H9 (cell line): ENCODE measurements at regions not wholly inside any gene's neighbourhood (a gene's known extent, or its start where the extent isn't known, plus 50 kb on each side); places are given as distances from the start of the nearest gene placed in this dataset.

ENCODE experiments used
- DNase-seq: peaks from one replicate; pipeline ENCODE4 v3.0.0-alpha.2; 2017
- H2AFZ ChIP-seq: one replicate; pipeline ENCODE4 v1.6.1; 2013; ENCODE audit warnings: mild to moderate bottlenecking, low read length, control low read depth, moderate library complexity
- H2AK5ac ChIP-seq: 2 replicates; pipeline ENCODE4 v1.6.1; 2013; ENCODE audit warnings: low read length, control low read depth, mixed read lengths; ENCODE audit not compliant: insufficient read length
- H2BK120ac ChIP-seq: one replicate; pipeline ENCODE4 v1.6.1; 2013; ENCODE audit warnings: low read depth, mild to moderate bottlenecking, low read length, control low read depth, inconsistent platforms; ENCODE audit not compliant: poor library complexity, severe bottlenecking
- H2BK12ac ChIP-seq: 2 replicates; pipeline ENCODE4 v1.6.1; 2013; ENCODE audit warnings: low read length, control low read depth, mixed read lengths, low read depth; ENCODE audit not compliant: insufficient read length
- H2BK15ac ChIP-seq: 2 replicates; pipeline ENCODE4 v1.6.1; 2013; ENCODE audit warnings: low read depth, low read length, control low read depth
- H2BK20ac ChIP-seq: one replicate; pipeline ENCODE4 v1.6.1; 2013; ENCODE audit warnings: low read depth, mild to moderate bottlenecking, low read length, control low read depth, inconsistent platforms; ENCODE audit not compliant: poor library complexity, severe bottlenecking
- H2BK5ac ChIP-seq: 2 replicates; pipeline ENCODE4 v1.6.1; 2013; ENCODE audit warnings: low read length, control low read depth, mixed read lengths; ENCODE audit not compliant: insufficient read length
- H3K14ac ChIP-seq: 2 replicates; pipeline ENCODE4 v1.6.1; 2013; ENCODE audit warnings: low read length, control low read depth; ENCODE audit not compliant: insufficient read depth
- H3K18ac ChIP-seq: 2 replicates; pipeline ENCODE4 v1.6.1; 2013; ENCODE audit warnings: low read depth, mild to moderate bottlenecking, mixed read lengths, low read length, control low read depth; ENCODE audit not compliant: insufficient read length
- H3K23ac ChIP-seq: 2 replicates; pipeline ENCODE4 v1.6.1; 2013; ENCODE audit warnings: low read length, control low read depth, mixed read lengths, low read depth; ENCODE audit not compliant: insufficient read length
- H3K23me2 ChIP-seq: 2 replicates; pipeline ENCODE4 v1.6.1; 2013; ENCODE audit warnings: low read depth, mild to moderate bottlenecking, mixed read lengths, low read length, control low read depth; ENCODE audit not compliant: insufficient read length, poor library complexity, severe bottlenecking
- H3K27ac ChIP-seq: 2 replicates; pipeline ENCODE4 v1.5.1; 2013; ENCODE audit warnings: low read length, control low read depth, mixed read lengths, low read depth; ENCODE audit not compliant: insufficient read length
- H3K27me3 ChIP-seq: 2 replicates; pipeline ENCODE4 v1.6.1; 2013; ENCODE audit warnings: low read length, control low read depth, inconsistent platforms; ENCODE audit not compliant: insufficient read depth
- H3K4ac ChIP-seq: 2 replicates; pipeline ENCODE4 v1.6.1; 2013; ENCODE audit warnings: low read depth, mild to moderate bottlenecking, control low read depth, inconsistent platforms, low read length, moderate library complexity
- H3K4me1 ChIP-seq: 2 replicates; pipeline ENCODE4 v1.6.1; 2013; ENCODE audit warnings: low read length, control low read depth, inconsistent platforms; ENCODE audit not compliant: insufficient read depth
- H3K4me2 ChIP-seq: 2 replicates; pipeline ENCODE4 v1.6.1; 2013; ENCODE audit warnings: low read length, control low read depth, mixed read lengths; ENCODE audit not compliant: insufficient read length, insufficient read depth
- H3K56ac ChIP-seq: 2 replicates; pipeline ENCODE4 v1.6.1; 2013; ENCODE audit warnings: low read depth, mild to moderate bottlenecking, mixed read lengths, low read length, control low read depth; ENCODE audit not compliant: insufficient read length
- H3K79me1 ChIP-seq: 2 replicates; pipeline ENCODE4 v1.6.1; 2013; ENCODE audit warnings: low read depth, mild to moderate bottlenecking, moderate library complexity, low read length, control low read depth, inconsistent platforms; ENCODE audit not compliant: insufficient read depth, poor library complexity, severe bottlenecking
- H3K79me2 ChIP-seq: 2 replicates; pipeline ENCODE4 v1.6.1; 2013; ENCODE audit warnings: low read length, control low read depth, inconsistent platforms; ENCODE audit not compliant: insufficient read depth
- H3K9ac ChIP-seq: 2 replicates; pipeline ENCODE4 v1.6.1; 2013; ENCODE audit warnings: low read length, control low read depth, mixed read lengths; ENCODE audit not compliant: insufficient read length; ENCODE audit errors: extremely low read depth
- H3K9me3 ChIP-seq: one replicate; pipeline ENCODE4 v1.6.1; 2013; ENCODE audit warnings: low read depth, low read length, inconsistent platforms; ENCODE audit not compliant: control insufficient read depth
- H3T11ph ChIP-seq: one replicate; pipeline ENCODE4 v1.6.1; 2013; ENCODE audit warnings: mild to moderate bottlenecking, low read length, control low read depth, inconsistent platforms
- H4K20me1 ChIP-seq: one replicate; pipeline ENCODE4 v1.6.1; 2013; ENCODE audit not compliant: control insufficient read depth, insufficient read length, insufficient read depth
- H4K5ac ChIP-seq: 2 replicates; pipeline ENCODE4 v1.6.1; 2013; ENCODE audit warnings: low read depth, mild to moderate bottlenecking, mixed read lengths, low read length, control low read depth; ENCODE audit not compliant: insufficient read length
- H4K8ac ChIP-seq: replicated peaks from 2 replicates; pipeline ENCODE4 v1.6.1; 2013; ENCODE audit warnings: low read length, control low read depth, mixed read lengths, low read depth; ENCODE audit not compliant: insufficient read length
- H4K91ac ChIP-seq: 2 replicates; pipeline ENCODE4 v1.6.1; 2013; ENCODE audit warnings: low read depth, mild to moderate bottlenecking, moderate library complexity, mixed read lengths, low read length, control low read depth; ENCODE audit not compliant: insufficient read length
- H3K27ac Mint-ChIP-seq, 3 experiments: 2 replicates in 2 of 3; 3 replicates in 1 of 3; pipeline ENCODE4 v1.8.0; 2020 to 2021; ENCODE audit warnings: mixed read lengths in 3 of 3, mild to moderate bottlenecking in 1 of 3, moderate library complexity in 1 of 3
- H3K27me3 Mint-ChIP-seq: 2 replicates; pipeline ENCODE4 v1.8.0; 2021; ENCODE audit warnings: low read depth, mild to moderate bottlenecking, moderate library complexity, mixed read lengths
- H3K36me3 Mint-ChIP-seq, 3 experiments: 2 replicates in 2 of 3; 3 replicates in 1 of 3; pipeline ENCODE4 v1.8.0; 2020 to 2021; ENCODE audit warnings: low read depth in 3 of 3, mixed read lengths in 3 of 3; ENCODE audit not compliant: insufficient read depth in 1 of 3
- H3K4me1 Mint-ChIP-seq, 2 experiments: 2 replicates each; pipeline ENCODE4 v1.8.0; 2020; ENCODE audit warnings: mixed read lengths in 2 of 2
- H3K4me3 Mint-ChIP-seq, 2 experiments: 2 replicates in 1 of 2; 3 replicates in 1 of 2; pipeline ENCODE4 v1.8.0; 2020 to 2021; ENCODE audit warnings: mild to moderate bottlenecking in 2 of 2, mixed read lengths in 2 of 2, moderate library complexity in 1 of 2
- H3K9me3 Mint-ChIP-seq, 2 experiments: 2 replicates in 1 of 2; 3 replicates in 1 of 2; pipeline ENCODE4 v1.8.0; 2020; ENCODE audit warnings: mild to moderate bottlenecking in 2 of 2, mixed read lengths in 2 of 2, moderate library complexity in 1 of 2
- WGBS: extraction: QIAGEN DNeasy Blood & Tissue Kit; methylation state at CpG from one replicate; pipeline ENCODE4 v1.1.7; 2013; ENCODE audit warnings: missing lambda C conversion rate, low lambda C conversion rate, mixed read lengths; ENCODE audit not compliant: insufficient read length; ENCODE audit errors: extremely low coverage; 5-methylcytosine and 5-hydroxymethylcytosine counted together
- TF ChIP-seq, protein P1 (sequence below): fragments of 200-600 bp; sonication (generic); conservative IDR thresholded peaks from 3 replicates; pipeline ENCODE4 v1.8.0; 2021; ENCODE audit warnings: antibody characterized with exemption, mild to moderate bottlenecking

- Histone ChIP-seq H3K56ac (no peak overlapping the region), H2AK5ac (no peak overlapping the region), H4K5ac (no peak overlapping the region), H2BK5ac (no peak overlapping the region), H3K27ac (no peak overlapping the region), H2AFZ (no peak overlapping the region), H3K23ac (no peak overlapping the region), H2BK12ac (no peak overlapping the region), H3K9me3 (no peaks in the 10 kb centered on the region), H2BK15ac (no peak overlapping the region), H4K91ac (no peak overlapping the region), H3K18ac (no peak overlapping the region), H3K23me2 (no peaks in the 10 kb centered on the region), H4K20me1 (no peaks in the 10 kb centered on the region), H3K4ac (no peak overlapping the region), H3K79me2 (no peaks in the 10 kb centered on the region), H3T11ph (no peak overlapping the region), H2BK120ac (no peak overlapping the region), H3K9ac (no peak overlapping the region), H3K14ac (no peak overlapping the region), H3K4me2 (no peak overlapping the region), H3K27me3 (no peaks in the 10 kb centered on the region), H2BK20ac (no peak overlapping the region), H3K4me1 (no peaks in the 10 kb centered on the region), H3K79me1 (no peaks in the 10 kb centered on the region), H4K8ac (no peak overlapping the region)
- Mint-ChIP-seq H3K27me3 (no peaks in the 10 kb centered on the region), H3K9me3 (no peaks in the 10 kb centered on the region), H3K4me1 (no peaks in the 10 kb centered on the region; a peak in 1 of 4 replicates), H3K4me3 (no peak overlapping the region), H3K27ac (no peak overlapping the region), H3K36me3 (no peaks in the 10 kb centered on the region)
- DNase-seq = no peak
- no CpG with 5 or more reads among the region's 4 CpGs for WGBS
- TF ChIP-seq, protein P1, sequence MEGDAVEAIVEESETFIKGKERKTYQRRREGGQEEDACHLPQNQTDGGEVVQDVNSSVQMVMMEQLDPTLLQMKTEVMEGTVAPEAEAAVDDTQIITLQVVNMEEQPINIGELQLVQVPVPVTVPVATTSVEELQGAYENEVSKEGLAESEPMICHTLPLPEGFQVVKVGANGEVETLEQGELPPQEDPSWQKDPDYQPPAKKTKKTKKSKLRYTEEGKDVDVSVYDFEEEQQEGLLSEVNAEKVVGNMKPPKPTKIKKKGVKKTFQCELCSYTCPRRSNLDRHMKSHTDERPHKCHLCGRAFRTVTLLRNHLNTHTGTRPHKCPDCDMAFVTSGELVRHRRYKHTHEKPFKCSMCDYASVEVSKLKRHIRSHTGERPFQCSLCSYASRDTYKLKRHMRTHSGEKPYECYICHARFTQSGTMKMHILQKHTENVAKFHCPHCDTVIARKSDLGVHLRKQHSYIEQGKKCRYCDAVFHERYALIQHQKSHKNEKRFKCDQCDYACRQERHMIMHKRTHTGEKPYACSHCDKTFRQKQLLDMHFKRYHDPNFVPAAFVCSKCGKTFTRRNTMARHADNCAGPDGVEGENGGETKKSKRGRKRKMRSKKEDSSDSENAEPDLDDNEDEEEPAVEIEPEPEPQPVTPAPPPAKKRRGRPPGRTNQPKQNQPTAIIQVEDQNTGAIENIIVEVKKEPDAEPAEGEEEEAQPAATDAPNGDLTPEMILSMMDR = no peak
These were observed 67.8 kb upstream of the NAP1L1 start for GRCh38 chr12:76152181-76152807.
